GM21381 (cell line): ENCODE measurements at regions not wholly inside any gene's neighbourhood (a gene's known extent, or its start where the extent isn't known, plus 50 kb on each side); places are given as distances from the start of the nearest gene placed in this dataset.

Source experiments
- ATAC-seq: cut with Tn5 transposase; IDR thresholded peaks from one replicate; pipeline ENCODE4 v1.9.1; 2021; ENCODE audit warnings: mild to moderate bottlenecking, moderate library complexity; ENCODE audit not compliant: unreplicated experiment

DNA sequence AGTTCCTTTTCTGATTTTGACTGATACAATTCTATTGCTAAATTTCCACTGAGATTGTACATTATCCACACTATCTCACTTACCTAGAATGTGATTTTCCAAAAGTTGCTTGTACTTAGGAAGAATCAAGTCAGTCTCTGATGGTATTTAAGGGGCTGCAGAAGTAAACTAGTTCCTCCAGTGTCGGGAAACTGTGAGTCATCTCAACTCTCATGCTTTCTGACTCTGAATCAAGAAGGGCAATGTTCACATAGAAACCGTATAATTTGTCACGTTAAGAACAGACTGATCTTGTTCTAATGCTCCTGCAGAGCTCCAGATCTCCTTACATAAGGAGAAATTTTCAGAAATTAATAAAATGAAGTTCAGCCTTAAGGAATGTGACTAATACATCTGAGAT is 369.3 kb downstream of the KLF5 start:
- no peak for ATAC-seq

GRCh38 chr13:73422973-73423372 is 364.2 kb downstream of the KLF5 start:
- ATAC-seq = no peak

DNA sequence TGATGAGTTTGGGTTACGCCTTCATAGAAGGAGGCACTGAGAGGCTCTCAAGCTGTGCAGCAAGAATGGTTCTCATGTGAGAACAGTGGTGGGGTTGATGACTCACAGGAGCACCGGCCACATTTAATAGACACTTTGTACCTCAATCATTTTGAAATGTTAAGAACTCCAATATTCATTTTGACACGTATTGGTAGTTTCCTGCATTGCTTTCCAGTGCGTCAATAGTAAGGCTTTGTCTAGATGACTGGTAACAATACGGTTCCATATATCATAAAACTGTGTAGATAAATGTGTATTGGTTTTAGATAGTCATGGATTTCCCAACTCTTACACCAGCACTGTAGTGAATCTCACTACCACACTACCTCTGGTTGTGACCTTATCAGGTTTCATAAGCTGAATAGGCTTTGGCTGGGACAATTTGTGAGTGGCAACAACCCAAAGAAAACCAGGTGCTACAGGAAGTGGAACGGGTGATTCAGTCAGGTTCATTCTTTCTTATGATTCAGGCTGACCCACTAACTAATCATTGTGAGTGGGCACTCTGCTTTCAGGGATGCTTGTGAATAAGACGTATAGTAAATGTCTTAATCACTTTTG is 362.6 kb downstream of the KLF5 start:
- ATAC-seq = no peak

GRCh38 chr13:73419186-73419585 is 360.4 kb downstream of the KLF5 start:
- ATAC-seq = no peak

DNA sequence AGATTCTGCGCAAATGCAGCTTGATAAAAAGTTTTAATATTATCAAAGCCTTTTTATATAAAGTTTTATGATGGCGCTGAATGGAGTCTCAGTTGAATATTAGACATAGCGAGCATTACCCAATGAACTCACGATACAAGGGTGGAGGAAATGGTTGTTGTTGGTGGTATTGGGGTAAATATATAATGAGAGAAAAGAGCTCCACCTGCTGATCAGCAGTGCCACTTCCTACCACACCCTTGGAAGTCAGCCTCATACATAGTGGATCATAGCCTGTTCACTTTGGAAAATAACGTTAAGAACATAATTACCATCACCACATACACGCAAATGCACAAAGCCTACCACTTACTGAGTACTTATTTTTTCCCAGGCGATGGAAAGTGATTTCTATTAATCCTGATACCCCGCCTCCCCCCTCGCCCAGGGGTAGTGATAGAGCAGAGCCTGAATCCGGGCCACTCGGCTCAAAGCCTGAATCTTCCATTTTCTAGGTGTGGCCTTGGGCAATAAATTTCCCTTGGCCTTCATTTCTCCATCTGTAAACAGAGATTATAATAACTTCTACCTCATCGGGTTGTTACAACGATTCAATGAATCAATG is 358.3 kb downstream of the KLF5 start:
- ATAC-seq = no peak

DNA sequence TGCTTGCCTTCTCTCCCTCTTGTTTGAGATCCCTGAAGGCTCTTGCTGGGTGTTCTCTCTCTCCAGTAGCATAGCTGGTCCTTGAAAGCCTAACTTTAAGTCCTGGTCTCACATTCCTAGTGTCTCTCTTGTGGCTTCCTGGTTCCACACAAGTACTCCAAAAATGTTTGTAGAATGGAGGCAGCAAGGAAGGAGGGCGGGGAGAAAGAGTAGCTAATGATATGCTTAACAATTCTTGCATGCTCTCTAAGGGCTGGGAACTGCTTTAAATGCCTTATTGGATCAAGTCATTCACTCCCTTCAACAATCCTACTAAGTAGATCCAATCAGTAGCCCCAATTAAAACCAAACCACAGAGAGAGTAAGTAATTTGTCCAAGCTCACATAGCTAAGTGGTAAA is 357.3 kb downstream of the KLF5 start:
- no peak for ATAC-seq

GRCh38 chr13:73413656-73414055 is 354.9 kb downstream of the KLF5 start:
- ATAC-seq = no peak

GRCh38 chr13:73412933-73413332 is 354.1 kb downstream of the KLF5 start:
- ATAC-seq = no peak

DNA sequence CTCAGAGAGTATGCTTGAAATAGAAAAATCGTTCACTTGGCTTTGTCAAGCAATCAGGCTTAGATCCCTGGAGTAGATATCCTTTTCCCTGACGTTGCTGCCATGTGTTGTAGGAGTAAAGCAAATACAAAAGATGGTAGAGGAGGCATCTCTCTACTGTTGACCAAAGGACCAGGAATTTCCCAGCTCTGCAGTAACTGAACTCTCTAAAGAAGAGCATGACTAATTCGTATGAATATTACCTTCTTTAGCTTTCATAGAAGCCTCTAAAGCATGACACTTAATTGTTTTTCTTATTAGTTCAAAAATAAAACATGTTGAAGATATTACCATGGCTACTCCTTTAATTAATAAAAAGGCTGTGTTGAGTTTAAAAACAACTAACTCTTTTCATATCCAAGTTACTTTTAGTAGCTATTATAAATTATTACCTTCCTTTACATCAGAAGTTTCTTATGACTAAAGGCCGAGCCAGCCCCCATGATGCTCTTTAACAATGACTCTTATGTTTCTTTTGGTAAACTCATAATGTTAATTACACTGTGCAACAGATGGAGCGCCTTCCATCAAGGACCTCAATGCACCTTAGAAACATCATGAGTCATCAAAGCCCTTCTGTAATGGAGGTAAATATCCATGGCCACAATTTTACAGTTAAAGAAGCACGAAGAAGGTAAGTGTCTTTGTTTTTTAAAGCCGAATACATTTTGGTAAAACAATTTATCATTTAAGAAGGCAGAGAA is 352.4 kb downstream of the KLF5 start:
- ATAC-seq = no peak

DNA sequence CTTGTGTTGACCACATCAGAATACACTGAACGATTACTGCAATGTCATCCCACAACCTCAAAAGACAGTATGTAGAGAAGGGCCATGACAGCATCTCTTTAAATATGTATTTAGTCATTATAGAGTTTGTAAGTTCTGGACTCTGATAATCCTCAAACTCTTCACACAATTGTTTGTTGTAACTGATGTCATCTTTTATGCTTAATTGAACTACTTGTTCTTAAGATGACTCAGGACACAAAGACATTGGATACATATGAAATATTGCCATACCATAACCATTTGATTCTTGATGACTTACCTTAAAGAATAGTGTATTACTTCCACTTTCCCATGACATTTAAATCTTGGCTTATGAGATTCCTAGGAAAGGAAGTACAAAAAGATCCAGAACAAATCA is 347.6 kb downstream of the KLF5 start:
- ATAC-seq = no peak

- no peak for ATAC-seq
Measured at GRCh38 chr13:73404581-73404980, 345.8 kb downstream of the KLF5 start.

- no peak for ATAC-seq
Measured at GRCh38 chr13:73403355-73404120, 344.7 kb downstream of the KLF5 start.

DNA sequence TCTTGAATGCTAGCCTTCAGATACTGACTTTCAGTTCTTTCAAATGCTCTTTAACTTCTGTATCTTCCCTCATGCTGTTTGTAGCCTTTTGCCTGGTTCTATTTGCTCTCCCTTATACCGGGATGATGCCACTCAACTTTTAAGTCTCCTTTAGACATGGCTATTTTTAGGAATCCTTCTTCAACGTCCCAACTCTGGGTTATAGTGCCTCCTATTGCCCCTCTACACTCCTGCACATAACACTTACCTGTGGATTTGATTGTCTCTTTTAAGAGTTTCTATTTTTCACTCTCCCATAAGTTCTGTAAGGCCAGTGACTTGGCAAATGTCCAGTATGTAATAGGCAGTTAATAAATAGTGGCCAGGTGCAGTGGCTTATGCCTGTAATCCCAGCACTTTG is 343.0 kb downstream of the KLF5 start:
- no peak for ATAC-seq

- no peak for ATAC-seq
Measured at GRCh38 chr13:73399347-73400216, 340.8 kb downstream of the KLF5 start.

DNA sequence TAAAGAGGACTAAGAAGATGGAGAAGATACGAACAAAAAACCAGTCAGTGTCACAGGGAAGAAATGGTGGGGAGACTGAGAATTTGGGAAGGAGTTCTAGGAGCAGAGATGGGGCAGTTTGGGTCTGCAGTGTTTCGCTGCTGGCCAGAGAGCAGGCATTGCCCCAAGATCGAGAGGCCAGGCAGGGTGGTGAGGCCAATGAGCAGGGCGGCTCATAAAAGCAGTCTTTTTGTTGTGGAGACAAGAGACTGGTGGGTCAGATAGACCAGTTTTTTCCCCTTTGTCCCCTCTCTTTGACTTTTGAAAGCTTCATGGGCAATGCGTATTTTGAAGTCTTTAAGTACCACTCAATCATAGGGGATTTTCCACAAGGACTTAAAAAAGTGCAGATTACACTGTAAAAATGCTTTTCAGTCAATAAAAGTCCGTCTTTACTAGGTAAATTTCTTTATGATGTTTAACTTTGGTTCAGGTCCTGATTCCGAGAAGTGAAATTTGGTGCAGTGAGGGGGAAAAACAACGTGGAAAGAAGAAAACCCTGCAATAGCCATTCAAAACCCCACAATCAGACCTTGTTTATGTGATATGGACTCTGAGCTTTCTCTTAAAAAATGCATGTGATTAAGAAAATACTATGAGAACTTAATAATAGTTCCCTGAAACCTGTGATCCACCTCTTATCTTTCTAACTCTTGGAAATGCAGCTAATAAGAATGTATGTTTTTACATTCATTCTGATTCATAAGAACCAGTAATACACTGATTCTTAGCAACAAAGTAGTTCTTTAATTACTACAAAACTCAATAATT is 338.9 kb downstream of the KLF5 start:
- ATAC-seq = no peak

DNA sequence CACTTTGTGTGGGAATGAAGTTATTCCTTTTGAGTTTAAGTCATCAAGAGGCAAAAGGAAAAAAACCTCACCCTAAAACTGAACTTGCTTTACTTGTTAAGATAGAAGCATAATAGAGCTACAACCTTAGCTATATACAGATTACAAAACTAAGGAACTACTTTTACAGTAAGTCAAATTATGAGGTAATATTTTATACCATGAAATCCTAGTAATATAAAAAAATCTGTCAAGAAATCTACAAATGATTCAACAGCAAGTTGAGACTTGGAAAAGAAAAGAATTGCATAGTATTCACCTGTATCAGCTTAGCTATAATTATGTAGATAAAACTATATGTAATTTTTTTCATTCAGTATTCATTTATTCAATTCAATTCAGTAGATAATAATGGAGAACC is 335.3 kb downstream of the KLF5 start:
- ATAC-seq = no peak

DNA sequence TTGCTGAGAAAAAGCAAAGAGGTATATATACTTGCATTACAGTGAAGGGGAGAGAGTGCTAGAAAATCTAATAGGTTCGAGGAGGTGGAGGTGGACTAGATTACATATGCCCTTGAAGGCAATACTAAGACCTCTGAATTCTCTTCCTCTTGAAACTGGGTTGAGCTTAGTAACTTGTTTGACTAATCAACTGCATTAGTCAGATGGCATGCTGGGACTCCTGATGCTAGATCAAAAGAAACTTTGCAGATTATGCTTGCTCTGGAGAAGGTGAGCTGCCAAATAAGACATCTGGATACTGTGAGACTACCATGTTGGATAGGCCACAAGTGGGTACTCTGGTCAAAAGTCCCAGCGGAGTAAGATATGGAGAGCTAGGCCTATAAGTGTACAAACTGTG is 331.3 kb downstream of the KLF5 start:
- ATAC-seq = no peak

DNA sequence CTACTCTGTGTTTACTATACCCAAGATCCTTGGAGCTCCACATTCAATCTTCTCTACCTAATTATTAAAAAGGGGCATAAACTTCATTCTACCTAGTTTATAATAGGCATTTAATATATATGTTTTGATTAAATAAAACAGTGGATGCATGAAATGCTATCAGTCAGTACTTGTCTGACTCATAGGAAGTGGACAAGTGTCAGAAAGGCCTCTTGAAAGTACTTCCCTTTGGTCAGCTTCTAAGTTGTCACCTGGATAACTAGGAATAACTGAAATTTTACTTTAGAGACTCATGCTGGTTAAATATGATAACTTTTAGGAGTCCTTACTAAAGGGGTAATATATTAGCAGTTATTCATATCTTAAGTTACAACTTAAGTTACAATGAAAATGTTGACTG is 329.8 kb downstream of the KLF5 start:
- no peak for ATAC-seq

DNA sequence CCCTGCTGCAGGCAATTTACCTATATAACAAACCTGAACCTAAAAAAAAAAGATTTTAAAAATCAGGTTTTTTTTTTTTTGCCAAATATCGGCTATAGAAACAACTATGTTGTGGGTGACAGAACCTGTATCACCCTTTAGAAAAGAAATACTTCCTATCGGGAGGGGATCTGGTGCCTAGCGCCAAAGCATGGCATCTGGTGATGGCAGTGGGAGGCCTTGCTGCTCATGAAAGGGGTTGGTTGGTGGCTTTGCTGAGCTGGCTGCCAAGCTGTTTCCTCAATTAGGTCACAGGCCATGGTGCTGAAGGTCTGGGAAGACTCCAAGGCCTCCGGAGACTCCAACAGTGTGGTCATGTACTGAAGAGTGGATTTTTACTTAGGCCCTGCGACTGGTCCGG is 328.5 kb downstream of the KLF5 start:
- ATAC-seq = no peak

DNA sequence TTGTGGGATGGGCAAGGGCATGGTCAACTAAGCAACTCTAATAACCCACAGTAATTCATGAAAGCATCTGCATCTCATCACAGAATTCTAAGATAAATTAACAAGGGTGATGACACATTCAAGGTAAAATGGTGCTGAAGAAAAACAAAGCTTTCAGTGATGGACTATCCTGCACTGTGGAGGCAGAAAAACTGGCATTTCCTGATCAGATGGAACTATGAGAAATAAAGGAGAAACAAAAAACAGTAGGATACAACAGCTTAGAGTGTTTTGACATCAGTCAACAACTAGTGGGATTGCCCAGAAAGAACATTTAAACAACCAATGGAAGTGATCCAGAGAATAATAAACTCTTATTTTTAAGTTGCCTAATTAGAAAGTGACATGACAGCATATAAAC is 327.0 kb downstream of the KLF5 start:
- ATAC-seq = no peak
